ENCODE measurements at regions not wholly inside any gene's neighbourhood (a gene's known extent, or its start where the extent isn't known, plus 50 kb on each side); places are given as distances from the start of the nearest gene placed in this dataset.

DNA sequence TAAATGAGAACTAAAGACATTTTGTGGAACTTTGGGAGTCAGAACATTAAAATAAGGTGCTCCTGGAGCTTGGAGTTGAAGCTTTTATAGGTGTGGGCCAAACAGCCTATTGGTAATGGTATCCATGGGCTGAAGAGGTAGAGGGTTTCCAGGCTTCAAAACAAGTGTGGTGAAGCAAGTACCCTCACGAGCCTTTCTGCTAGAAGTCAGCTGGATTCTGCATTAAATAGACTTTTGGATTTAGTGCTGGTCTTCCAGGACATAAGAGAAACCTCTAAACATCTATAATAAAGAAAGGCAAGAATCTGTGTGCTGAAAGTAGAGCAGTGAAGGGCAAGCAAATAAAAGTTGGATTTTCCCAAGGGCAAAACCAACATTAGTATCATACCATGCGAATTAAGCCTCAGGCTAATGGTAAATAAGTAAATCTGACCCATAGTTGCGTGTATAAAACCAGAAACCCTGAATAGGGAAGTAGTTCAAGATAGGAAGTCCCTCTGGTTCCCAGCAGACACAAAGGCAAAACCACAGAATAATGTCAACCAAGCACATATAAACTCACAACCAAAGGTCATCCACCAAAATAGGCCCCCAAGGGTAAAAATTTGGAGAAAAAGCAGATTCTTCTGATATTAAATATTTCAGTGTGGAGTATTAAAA, 306.3 kb downstream of the TLE4 start:
- ChIA-PET POLR2A (no interaction called here), CTCF (no interaction called here)
- Histone ChIP-seq H3K4me3 (replicated peaks in 1 of 3; ENCODE audit: insufficient read depth in 1 of 3, low read depth in 1 of 3, low read length in 3 of 3) (no peak overlapping the region), H3K9ac (replicated peaks; ENCODE audit: extremely low read depth, insufficient read depth, low read length) (no peak overlapping the region), H3K27me3 (ENCODE audit: control insufficient read depth in 2 of 2, insufficient read depth in 2 of 2, low read length in 2 of 2) (no peaks in the 10 kb centered on the region), H3K9me3 (replicated peaks; ENCODE audit: control insufficient read depth, insufficient read depth, low read length) (no peaks in the 10 kb centered on the region), H4K20me1 (replicated peaks; ENCODE audit: control insufficient read depth, extremely low read depth, insufficient read depth, low read length) (no peaks in the 10 kb centered on the region), H2AFZ (ENCODE audit: low read depth, low read length) (no peak overlapping the region), H3K9me1 (replicated peaks; ENCODE audit: control insufficient read depth, extremely low read depth, insufficient read depth, low read length) (no peaks in the 10 kb centered on the region), H3K36me3 (ENCODE audit: control insufficient read depth in 2 of 2, extremely low read depth in 1 of 2, insufficient read depth in 2 of 2, low read length in 2 of 2) (no peaks in the 10 kb centered on the region), H3K79me2 (ENCODE audit: control insufficient read depth, insufficient read depth, low read length) (no peaks in the 10 kb centered on the region), H3K4me2 (ENCODE audit: insufficient read depth, low read length) (no peak overlapping the region), H3K4me1 (ENCODE audit: control insufficient read depth, extremely low read depth, insufficient read depth, low read length) (no peaks in the 10 kb centered on the region), H3K27ac (ENCODE audit: insufficient read depth, low read depth, low read length) (no peak overlapping the region)
- dilution Hi-C loops (cut with MboI; ENCODE audit: extremely low pct_ligation_motif_present, low sequenced_read_pairs), result no loop called here
- no TSS peak for BruUV-seq (replicated peaks)
- no peak for FAIRE-seq
- DNase-seq (ENCODE audit: low read depth, low spot score), result no peak
- intact Hi-C loops (cut with micrococcal nuclease), result no loop called here
- TF ChIP-seq MAX (IDR thresholded peaks at IDR 0.05; ENCODE audit: insufficient read depth, insufficient read length) (no peak), FOS (IDR thresholded peaks at IDR 0.05; ENCODE audit: borderline replicate concordance, insufficient read depth, low read length) (no peak)

DNA sequence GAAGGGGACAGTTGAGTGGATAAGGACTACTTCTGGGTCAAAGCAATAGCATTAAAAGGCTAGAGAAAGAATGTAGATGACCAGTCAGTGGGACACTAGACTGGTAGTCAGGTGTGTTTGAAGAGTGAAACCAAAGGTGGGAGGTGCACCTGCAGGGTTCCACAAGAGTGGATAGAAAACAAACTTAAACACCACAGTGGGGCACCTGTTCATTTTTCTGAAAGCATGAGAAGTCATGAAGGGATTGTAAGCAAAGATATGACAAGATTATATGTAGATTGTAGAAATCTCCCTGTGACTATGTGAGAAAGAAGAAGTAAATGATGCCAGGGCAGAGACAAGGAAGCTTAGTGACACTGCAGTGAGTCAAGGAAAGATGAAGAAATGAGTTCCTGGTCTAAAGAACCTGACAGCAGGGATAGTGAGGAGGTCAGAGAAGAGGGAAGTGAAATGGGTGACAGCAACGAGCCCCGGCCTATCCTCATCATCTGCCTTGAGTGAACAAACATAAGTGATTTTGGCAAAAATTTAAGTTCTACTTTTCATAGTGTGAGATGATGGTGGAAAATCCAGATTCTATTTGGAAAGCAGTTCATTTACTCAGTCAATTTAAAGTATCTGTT, 296.9 kb downstream of the TLE4 start:
- no peak overlapping the region for H2AFZ ChIP-seq (ENCODE audit: low read depth, low read length)
- no peak for DNase-seq (ENCODE audit: low read depth, low spot score)
- no peaks in the 10 kb centered on the region for H3K9me1 ChIP-seq (replicated peaks; ENCODE audit: control insufficient read depth, extremely low read depth, insufficient read depth, low read length)
- no peaks in the 10 kb centered on the region for H3K9me3 ChIP-seq (replicated peaks; ENCODE audit: control insufficient read depth, insufficient read depth, low read length)
- no peaks in the 10 kb centered on the region for H3K27me3 ChIP-seq (ENCODE audit: control insufficient read depth in 2 of 2, insufficient read depth in 2 of 2, low read length in 2 of 2)
- FAIRE-seq, result no peak
- no peaks in the 10 kb centered on the region for H3K4me1 ChIP-seq (ENCODE audit: control insufficient read depth, extremely low read depth, insufficient read depth, low read length)
- no peak overlapping the region for H3K4me2 ChIP-seq (ENCODE audit: insufficient read depth, low read length)
- no TSS peak for BruUV-seq (replicated peaks)
- TF ChIP-seq MYC (IDR thresholded peaks at IDR 0.05; ENCODE audit: low read depth, low read length) (no peak), MAX (IDR thresholded peaks at IDR 0.05; ENCODE audit: insufficient read depth, insufficient read length) (no peak), GATA2 (IDR thresholded peaks at IDR 0.05; ENCODE audit: insufficient read depth, insufficient read length, low read depth, low read length) (no peak), JUN (IDR thresholded peaks at IDR 0.05; ENCODE audit: borderline replicate concordance, insufficient read depth, insufficient read length, low read depth) (no peak), CTCF (IDR thresholded peaks at IDR 0.05; ENCODE audit: extremely low read depth in 1 of 2, insufficient read depth in 1 of 2, low read depth in 1 of 2, low read length in 2 of 2) (no peak), POLR2AphosphoS5 (IDR thresholded peaks at IDR 0.05; ENCODE audit: insufficient read depth, low read depth, low read length) (no peak), FOS (IDR thresholded peaks at IDR 0.05; ENCODE audit: borderline replicate concordance, insufficient read depth, low read length) (no peak), EZH2 (IDR thresholded peaks at IDR 0.05; ENCODE audit: borderline replicate concordance, low read depth, low read length, severe bottlenecking) (no peak), POLR2A (IDR thresholded peaks at IDR 0.05; ENCODE audit: low read depth, low read length) (no peak)
- H3K9ac ChIP-seq (replicated peaks; ENCODE audit: extremely low read depth, insufficient read depth, low read length), result no peak overlapping the region
- POLR2A ChIA-PET, result no interaction called here
- no peaks in the 10 kb centered on the region for H3K36me3 ChIP-seq (ENCODE audit: control insufficient read depth in 2 of 2, extremely low read depth in 1 of 2, insufficient read depth in 2 of 2, low read length in 2 of 2)
- no peak overlapping the region for H3K4me3 ChIP-seq (replicated peaks in 1 of 3; ENCODE audit: insufficient read depth in 1 of 3, low read depth in 1 of 3, low read length in 3 of 3)
- intact Hi-C loops (cut with micrococcal nuclease), result no loop called here
- dilution Hi-C loops (cut with MboI; ENCODE audit: extremely low pct_ligation_motif_present, low sequenced_read_pairs), result no loop called here
- H4K20me1 ChIP-seq (replicated peaks; ENCODE audit: control insufficient read depth, extremely low read depth, insufficient read depth, low read length), result no peaks in the 10 kb centered on the region
- CTCF ChIA-PET, result no interaction called here
- no peaks in the 10 kb centered on the region for H3K79me2 ChIP-seq (ENCODE audit: control insufficient read depth, insufficient read depth, low read length)
- H3K27ac ChIP-seq (ENCODE audit: insufficient read depth, low read depth, low read length), result no peak overlapping the region
